ENCODE measurements at regions not wholly inside any gene's neighbourhood (a gene's known extent, or its start where the extent isn't known, plus 50 kb on each side); places are given as distances from the start of the nearest gene placed in this dataset.

DNA sequence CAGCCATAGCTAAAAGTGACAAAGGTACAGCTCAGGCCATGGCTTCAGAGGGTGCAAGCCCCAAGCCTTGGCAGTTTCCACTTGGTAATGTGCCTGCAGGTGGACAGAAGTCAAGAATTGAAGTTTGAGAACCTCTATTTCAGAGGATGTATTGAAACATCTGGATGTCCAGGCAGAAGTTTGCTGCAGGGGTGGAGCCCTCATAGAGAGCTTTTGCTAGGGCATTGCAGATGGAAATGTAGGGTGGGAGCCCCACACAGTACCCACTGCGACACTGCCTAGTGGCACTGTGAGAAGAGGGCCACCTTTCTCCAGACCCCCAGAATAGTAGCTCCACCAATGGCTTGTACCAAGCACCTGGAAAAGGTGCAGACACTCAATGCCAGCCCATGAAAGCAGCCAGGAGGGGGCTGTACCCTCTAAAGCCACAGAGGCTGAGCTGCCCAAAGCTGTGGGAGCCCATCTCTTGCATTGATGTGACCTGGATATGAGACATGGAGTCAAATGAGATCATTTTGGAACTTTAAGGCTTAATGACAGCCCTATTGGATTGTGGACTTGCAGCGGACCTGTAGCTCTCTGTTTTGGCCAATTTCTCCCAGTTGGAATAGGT is 1299.4 kb upstream of the MAP3K7 start:
- Histone ChIP-seq H3K4me1 (replicated peaks in 1 of 4; ENCODE audit: control insufficient read depth in 3 of 4, insufficient read depth in 4 of 4, low read length in 3 of 4) (no peaks in the 10 kb centered on the region), H2AK5ac (ENCODE audit: low read depth, low read length) (no peak overlapping the region), H2BK5ac (ENCODE audit: low read depth, low read length) (no peak overlapping the region), H3K36me3 (ENCODE audit: control insufficient read depth in 2 of 4, insufficient read depth in 4 of 4, low read length in 3 of 4) (no peaks in the 10 kb centered on the region; a peak in 1 of 8 replicates), H3K23ac (ENCODE audit: insufficient read length) (no peak overlapping the region), H3K9ac (replicated peaks in 1 of 4; ENCODE audit: extremely low read depth in 1 of 4, low read depth in 3 of 4, low read length in 3 of 4) (no peak overlapping the region), H2BK12ac (ENCODE audit: low read depth, low read length) (no peak overlapping the region), H3K4me2 (ENCODE audit: insufficient read depth in 1 of 2, low read depth in 2 of 2, low read length in 2 of 2) (no peak overlapping the region), H4K91ac (replicated peaks; ENCODE audit: insufficient read length, low read length) (no peak overlapping the region), H4K20me1 (replicated peaks in 1 of 2; ENCODE audit: control insufficient read depth in 1 of 2, insufficient read depth in 2 of 2, low read length in 2 of 2) (no peaks in the 10 kb centered on the region), H4K5ac (ENCODE audit: insufficient read length, low read depth, low read length) (no peak overlapping the region), H3K4ac (replicated peaks; ENCODE audit: insufficient read length, low read depth, low read length) (no peak overlapping the region), H3K23me2 (ENCODE audit: low read depth, low read length) (no peaks in the 10 kb centered on the region), H3K79me1 (ENCODE audit: low read depth, low read length) (no peaks in the 10 kb centered on the region), H3K4me3 (ENCODE audit: extremely low read depth in 1 of 4, insufficient read depth in 2 of 4, low read depth in 3 of 4, low read length in 4 of 4) (no peak overlapping the region), H3K14ac (ENCODE audit: insufficient read length) (no peak overlapping the region), H3K18ac (ENCODE audit: extremely low read depth, low read length) (no peak overlapping the region), H3K79me2 (ENCODE audit: control insufficient read depth in 1 of 2, insufficient read depth in 2 of 2, low read length in 2 of 2) (no peaks in the 10 kb centered on the region), H2BK20ac (ENCODE audit: low read length) (no peak overlapping the region), H2AFZ (ENCODE audit: low read length) (no peak overlapping the region), H4K8ac (ENCODE audit: extremely low read depth, insufficient read depth, low read length) (no peak overlapping the region), H3K56ac (replicated peaks; ENCODE audit: insufficient read length, low read depth, low read length) (no peak overlapping the region), H2BK15ac (ENCODE audit: low read length) (no peak overlapping the region), H3K9me3 (ENCODE audit: insufficient read depth in 2 of 2, low read depth in 1 of 2, low read length in 1 of 2) (peaks cover 14 to 19% of the 10 kb centered on the region in 2 experiments), H3K27me3 (replicated peaks in 1 of 4; ENCODE audit: control insufficient read depth in 3 of 4, extremely low read depth in 1 of 4, insufficient read depth in 3 of 4, low read length in 3 of 4) (no peaks in the 10 kb centered on the region), H2BK120ac (replicated peaks; ENCODE audit: low read depth, low read length) (no peak overlapping the region), H3K27ac (ENCODE audit: low read depth, low read length) (no peak overlapping the region)
- DNase-seq (ENCODE audit: low read depth in 1 of 2, low spot score in 2 of 2) (no peak), FAIRE-seq (no peak)
- 87% methylated on average over 2 of the region's 2 CpGs; no CpG with 5 or more reads in 1 of the 2 experiments for WGBS, 2 experiments (ENCODE audit: extremely low coverage in 1 of 2, insufficient coverage in 1 of 2, insufficient read length in 1 of 2, insufficient replicate concordance in 2 of 2, low coverage in 1 of 2, low lambda C conversion rate in 2 of 2, missing lambda C conversion rate in 1 of 2)
- CTCF ChIA-PET (ENCODE audit: partially characterized antibody), result no interaction called here
- TF ChIP-seq, protein P1, sequence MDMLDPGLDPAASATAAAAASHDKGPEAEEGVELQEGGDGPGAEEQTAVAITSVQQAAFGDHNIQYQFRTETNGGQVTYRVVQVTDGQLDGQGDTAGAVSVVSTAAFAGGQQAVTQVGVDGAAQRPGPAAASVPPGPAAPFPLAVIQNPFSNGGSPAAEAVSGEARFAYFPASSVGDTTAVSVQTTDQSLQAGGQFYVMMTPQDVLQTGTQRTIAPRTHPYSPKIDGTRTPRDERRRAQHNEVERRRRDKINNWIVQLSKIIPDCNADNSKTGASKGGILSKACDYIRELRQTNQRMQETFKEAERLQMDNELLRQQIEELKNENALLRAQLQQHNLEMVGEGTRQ (IDR thresholded peaks at IDR 0.05; ENCODE audit: low read length), result no peak
- TF ChIP-seq GABPA (IDR thresholded peaks at IDR 0.05; ENCODE audit: borderline replicate concordance, insufficient read depth, low read length) (no peak), TEAD4 (IDR thresholded peaks at IDR 0.05; ENCODE audit: low read depth, low read length) (no peak), NRF1 (IDR thresholded peaks at IDR 0.05; ENCODE audit: low read depth, low read length) (no peak), MAFK (IDR thresholded peaks at IDR 0.05; ENCODE audit: low read depth, low read length) (no peak), CHD2 (IDR thresholded peaks at IDR 0.05; ENCODE audit: low read length) (no peak), TAF7 (optimal IDR thresholded peaks at IDR 0.05; ENCODE audit: borderline replicate concordance, low read depth, low read length) (no peak), EGR1 (IDR thresholded peaks at IDR 0.05; ENCODE audit: borderline replicate concordance, low read depth, low read length) (no peak)
- TF ChIP-seq, protein P2, sequence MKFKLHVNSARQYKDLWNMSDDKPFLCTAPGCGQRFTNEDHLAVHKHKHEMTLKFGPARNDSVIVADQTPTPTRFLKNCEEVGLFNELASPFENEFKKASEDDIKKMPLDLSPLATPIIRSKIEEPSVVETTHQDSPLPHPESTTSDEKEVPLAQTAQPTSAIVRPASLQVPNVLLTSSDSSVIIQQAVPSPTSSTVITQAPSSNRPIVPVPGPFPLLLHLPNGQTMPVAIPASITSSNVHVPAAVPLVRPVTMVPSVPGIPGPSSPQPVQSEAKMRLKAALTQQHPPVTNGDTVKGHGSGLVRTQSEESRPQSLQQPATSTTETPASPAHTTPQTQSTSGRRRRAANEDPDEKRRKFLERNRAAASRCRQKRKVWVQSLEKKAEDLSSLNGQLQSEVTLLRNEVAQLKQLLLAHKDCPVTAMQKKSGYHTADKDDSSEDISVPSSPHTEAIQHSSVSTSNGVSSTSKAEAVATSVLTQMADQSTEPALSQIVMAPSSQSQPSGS (IDR thresholded peaks at IDR 0.05; ENCODE audit: low read length), result no peak
- POLR2A ChIA-PET (ENCODE audit: partially characterized antibody), result no interaction called here

Data from H1 (cell line).